ENCODE measurements at regions not wholly inside any gene's neighbourhood (a gene's known extent, or its start where the extent isn't known, plus 50 kb on each side); places are given as distances from the start of the nearest gene placed in this dataset.

GRCh38 chr17:77445760-77446532 is 305.2 kb downstream of the SEC14L1 start:
- Histone ChIP-seq H3K4me3 (ENCODE audit: low read length) (no peak overlapping the region), H3K36me3 (ENCODE audit: insufficient read depth, low read length) (peaks cover 13% of the 10 kb centered on the region), H3K4me2 (ENCODE audit: low read length) (peak overlapping the region; percentile 40), H3K27me3 (ENCODE audit: control insufficient read depth, insufficient read depth, low read length) (no peaks in the 10 kb centered on the region), H3K9ac (ENCODE audit: low read depth, low read length) (no peak overlapping the region), H3K9me3 (replicated peaks; ENCODE audit: low read length) (no peaks in the 10 kb centered on the region), H3K4me1 (ENCODE audit: control insufficient read depth, insufficient read depth, low read length) (peaks cover 68% of the 10 kb centered on the region)

- peaks cover 13% of the 10 kb centered on the region for H3K36me3 ChIP-seq (ENCODE audit: insufficient read depth, low read length)
- no peaks in the 10 kb centered on the region for H3K27me3 ChIP-seq (ENCODE audit: control insufficient read depth, insufficient read depth, low read length)
- H3K4me3 ChIP-seq (ENCODE audit: low read length): no peak overlapping the region
- peaks cover 68% of the 10 kb centered on the region for H3K4me1 ChIP-seq (ENCODE audit: control insufficient read depth, insufficient read depth, low read length)
- H3K9ac ChIP-seq (ENCODE audit: low read depth, low read length): no peak overlapping the region
- H3K9me3 ChIP-seq (replicated peaks; ENCODE audit: low read length): no peaks in the 10 kb centered on the region
- H3K4me2 ChIP-seq (ENCODE audit: low read length): no peak overlapping the region
Measured at GRCh38 chr17:77446940-77447634, 306.3 kb downstream of the SEC14L1 start.

- no peak overlapping the region for H3K4me3 ChIP-seq (ENCODE audit: low read length)
- H3K27me3 ChIP-seq (ENCODE audit: control insufficient read depth, insufficient read depth, low read length): no peaks in the 10 kb centered on the region
- H3K36me3 ChIP-seq (ENCODE audit: insufficient read depth, low read length): peaks cover 13% of the 10 kb centered on the region
- peaks cover 59% of the 10 kb centered on the region for H3K4me1 ChIP-seq (ENCODE audit: control insufficient read depth, insufficient read depth, low read length)
- H3K4me2 ChIP-seq (ENCODE audit: low read length): peak overlapping the region; percentile 92
- no peak overlapping the region for H3K9ac ChIP-seq (ENCODE audit: low read depth, low read length)
- H3K9me3 ChIP-seq (replicated peaks; ENCODE audit: low read length): no peaks in the 10 kb centered on the region
Measured at GRCh38 chr17:77449373-77449907, 308.7 kb downstream of the SEC14L1 start.

- H3K4me1 ChIP-seq (ENCODE audit: control insufficient read depth, insufficient read depth, low read length): peaks cover 52% of the 10 kb centered on the region
- peak overlapping the region; percentile 92 for H3K4me2 ChIP-seq (ENCODE audit: low read length)
- H3K27me3 ChIP-seq (ENCODE audit: control insufficient read depth, insufficient read depth, low read length): no peaks in the 10 kb centered on the region
- peak overlapping the region; percentile 72 for H3K9ac ChIP-seq (ENCODE audit: low read depth, low read length)
- H3K4me3 ChIP-seq (ENCODE audit: low read length): peak overlapping the region; percentile 62
- H3K9me3 ChIP-seq (replicated peaks; ENCODE audit: low read length): no peaks in the 10 kb centered on the region
- H3K36me3 ChIP-seq (ENCODE audit: insufficient read depth, low read length): peaks cover 15% of the 10 kb centered on the region
Measured at GRCh38 chr17:77449908-77450741, 309.4 kb downstream of the SEC14L1 start.

- Histone ChIP-seq H3K4me3 (ENCODE audit: low read length) (peak overlapping the region; percentile 62), H3K4me1 (ENCODE audit: control insufficient read depth, insufficient read depth, low read length) (peaks cover 46% of the 10 kb centered on the region), H3K4me2 (ENCODE audit: low read length) (peak overlapping the region; percentile 92), H3K27me3 (ENCODE audit: control insufficient read depth, insufficient read depth, low read length) (no peaks in the 10 kb centered on the region), H3K9ac (ENCODE audit: low read depth, low read length) (peak overlapping the region; percentile 72), H3K36me3 (ENCODE audit: insufficient read depth, low read length) (peaks cover 15% of the 10 kb centered on the region), H3K9me3 (replicated peaks; ENCODE audit: low read length) (no peaks in the 10 kb centered on the region)
Measured at GRCh38 chr17:77450742-77451244, 310.0 kb downstream of the SEC14L1 start.

- Histone ChIP-seq H3K9me3 (replicated peaks; ENCODE audit: low read length) (no peaks in the 10 kb centered on the region), H3K4me3 (ENCODE audit: low read length) (peak overlapping the region; percentile 62), H3K9ac (ENCODE audit: low read depth, low read length) (peak overlapping the region; percentile 72), H3K36me3 (ENCODE audit: insufficient read depth, low read length) (peaks cover 17% of the 10 kb centered on the region), H3K4me2 (ENCODE audit: low read length) (peak overlapping the region; percentile 92), H3K4me1 (ENCODE audit: control insufficient read depth, insufficient read depth, low read length) (peaks cover 42% of the 10 kb centered on the region), H3K27me3 (ENCODE audit: control insufficient read depth, insufficient read depth, low read length) (no peaks in the 10 kb centered on the region)
Measured at GRCh38 chr17:77451245-77451893, 310.6 kb downstream of the SEC14L1 start.

GRCh38 chr17:77451894-77452852 is 311.4 kb downstream of the SEC14L1 start:
- peaks cover 42% of the 10 kb centered on the region for H3K4me1 ChIP-seq (ENCODE audit: control insufficient read depth, insufficient read depth, low read length)
- peak overlapping the region; percentile 92 for H3K4me2 ChIP-seq (ENCODE audit: low read length)
- H3K4me3 ChIP-seq (ENCODE audit: low read length): peak overlapping the region; percentile 62
- no peaks in the 10 kb centered on the region for H3K9me3 ChIP-seq (replicated peaks; ENCODE audit: low read length)
- peak overlapping the region; percentile 72 for H3K9ac ChIP-seq (ENCODE audit: low read depth, low read length)
- H3K36me3 ChIP-seq (ENCODE audit: insufficient read depth, low read length): peaks cover 21% of the 10 kb centered on the region
- H3K27me3 ChIP-seq (ENCODE audit: control insufficient read depth, insufficient read depth, low read length): no peaks in the 10 kb centered on the region

- Histone ChIP-seq H3K9me3 (replicated peaks; ENCODE audit: low read length) (no peaks in the 10 kb centered on the region), H3K4me1 (ENCODE audit: control insufficient read depth, insufficient read depth, low read length) (peaks cover 42% of the 10 kb centered on the region), H3K4me2 (ENCODE audit: low read length) (no peak overlapping the region), H3K4me3 (ENCODE audit: low read length) (no peak overlapping the region), H3K36me3 (ENCODE audit: insufficient read depth, low read length) (peaks cover 29% of the 10 kb centered on the region), H3K9ac (ENCODE audit: low read depth, low read length) (no peak overlapping the region), H3K27me3 (ENCODE audit: control insufficient read depth, insufficient read depth, low read length) (no peaks in the 10 kb centered on the region)
Measured at GRCh38 chr17:77453613-77454241, 313.0 kb downstream of the SEC14L1 start.

- Histone ChIP-seq H3K9me3 (replicated peaks; ENCODE audit: low read length) (no peaks in the 10 kb centered on the region), H3K4me3 (ENCODE audit: low read length) (no peak overlapping the region)
Measured at GRCh38 chr17:77454242-77455095, 313.7 kb downstream of the SEC14L1 start.

More at GRCh38 chr17:77454242-77455095, 313.7 kb downstream of the SEC14L1 start:
- Histone ChIP-seq H3K27me3 (ENCODE audit: control insufficient read depth, insufficient read depth, low read length) (no peaks in the 10 kb centered on the region), H3K4me2 (ENCODE audit: low read length) (no peak overlapping the region), H3K9ac (ENCODE audit: low read depth, low read length) (no peak overlapping the region), H3K36me3 (ENCODE audit: insufficient read depth, low read length) (peaks cover 33% of the 10 kb centered on the region), H3K4me1 (ENCODE audit: control insufficient read depth, insufficient read depth, low read length) (peaks cover 36% of the 10 kb centered on the region)
